ENCODE measurements at regions not wholly inside any gene's neighbourhood (a gene's known extent, or its start where the extent isn't known, plus 50 kb on each side); places are given as distances from the start of the nearest gene placed in this dataset.

GRCh38 chr19:30274987-30275386 lies 97.2 kb upstream of the ZNF536 start:
- ChIA-PET SMC1A (ENCODE audit: uncharacterized antibody, unreplicated experiment) (no interaction called here), POLR2A (no interaction called here), CTCF (no interaction called here), RAD21 (ENCODE audit: unreplicated experiment) (no interaction called here)
- no peak overlapping the region for H3K27ac ChIP-seq (ENCODE audit: control insufficient read depth, insufficient read depth)
- no peaks in the 10 kb centered on the region for H3K27me3 ChIP-seq (replicated peaks in 1 of 2; ENCODE audit: control insufficient read depth in 2 of 2, insufficient read depth in 2 of 2, low read length in 1 of 2)
- H2AFZ ChIP-seq (ENCODE audit: control insufficient read depth, low read depth, low read length): no peak overlapping the region
- H3K4me3 ChIP-seq: no peak overlapping the region
- FAIRE-seq: no peak
- no peak overlapping the region for H3K9ac ChIP-seq (ENCODE audit: control insufficient read depth, insufficient read depth, low read length)
- H3K4me2 ChIP-seq (ENCODE audit: control insufficient read depth, insufficient read depth): no peak overlapping the region
- 22% methylated on average over 3 of the region's 3 CpGs for WGBS (ENCODE audit: insufficient coverage, insufficient replicate concordance, low lambda C conversion rate, missing lambda C conversion rate)
- H3K4me1 ChIP-seq (ENCODE audit: control insufficient read depth, insufficient read depth, low read length): no peaks in the 10 kb centered on the region
- no peaks in the 10 kb centered on the region for H3K79me2 ChIP-seq (ENCODE audit: control insufficient read depth, insufficient read depth, low read length)
- TF ChIP-seq BHLHE40 (IDR thresholded peaks at IDR 0.05; ENCODE audit: borderline replicate concordance in 1 of 2, low read depth in 2 of 2, low read length in 1 of 2) (no peak), DPF2 (IDR thresholded peaks at IDR 0.05) (no peak), USF2 (IDR thresholded peaks at IDR 0.05; ENCODE audit: borderline replicate concordance, low read depth, low read length) (no peak), NRF1 (conservative IDR thresholded peaks at IDR 0.05; ENCODE audit: low read depth, low read length) (no peak), RELB (IDR thresholded peaks at IDR 0.05; ENCODE audit: low read depth) (no peak), CBX5 (IDR thresholded peaks at IDR 0.05; ENCODE audit: low read depth) (no peak), SIX5 (IDR thresholded peaks at IDR 0.05; ENCODE audit: low read depth, low read length, severe bottlenecking) (no peak), ZBED1 (IDR thresholded peaks at IDR 0.05; ENCODE audit: borderline replicate concordance) (no peak), ASH2L (IDR thresholded peaks at IDR 0.05; ENCODE audit: borderline replicate concordance, low read depth) (no peak), STAT1 (conservative IDR thresholded peaks at IDR 0.05) (no peak), HDAC6 (IDR thresholded peaks at IDR 0.05; ENCODE audit: unreplicated experiment) (no peak), PAX8 (IDR thresholded peaks at IDR 0.05) (no peak), PRDM15 (CRISPR knock-in tag; IDR thresholded peaks at IDR 0.05) (no peak), MAX (IDR thresholded peaks at IDR 0.05; ENCODE audit: low read depth, low read length) (no peak), MYC (IDR thresholded peaks at IDR 0.05; ENCODE audit: insufficient read depth, insufficient read length, insufficient replicate concordance, low read length, severe bottlenecking) (no peak), MXI1 (IDR thresholded peaks at IDR 0.05; ENCODE audit: low read depth, low read length) (no peak), MLLT1 (IDR thresholded peaks at IDR 0.05) (no peak), TCF3 (IDR thresholded peaks at IDR 0.05; ENCODE audit: borderline replicate concordance, insufficient read depth, low read depth, low read length) (no peak)
- DNase-seq (ENCODE audit: low read depth, low spot score): no peak
- intact Hi-C loops (cut with micrococcal nuclease; ENCODE audit: unreplicated experiment): no loop called here
- no peaks in the 10 kb centered on the region for H4K20me1 ChIP-seq (ENCODE audit: control insufficient read depth, insufficient read depth)
- in situ Hi-C loops (cut with MboI): no loop called here
- H3K9me3 ChIP-seq (replicated peaks; ENCODE audit: control insufficient read depth, insufficient read depth, low read length): no peaks in the 10 kb centered on the region
- BruUV-seq (replicated peaks): no TSS peak
- no peak for ATAC-seq
- no peaks in the 10 kb centered on the region for H3K36me3 ChIP-seq (ENCODE audit: control insufficient read depth in 2 of 2, insufficient read depth in 2 of 2, low read length in 1 of 2)
